Eye (tissue), 1 donor: ENCODE measurements at regions not wholly inside any gene's neighbourhood (a gene's known extent, or its start where the extent isn't known, plus 50 kb on each side); places are given as distances from the start of the nearest gene placed in this dataset.
"Not testable (repeated sequence)": the region's sequence is repeated elsewhere in the genome, so short reads cannot be mapped to it uniquely, and the experiment has no call there.

Source experiments
- DNase-seq: peaks from one replicate; pipeline ENCODE4 v3.0.0-alpha.2; 2015

DNA sequence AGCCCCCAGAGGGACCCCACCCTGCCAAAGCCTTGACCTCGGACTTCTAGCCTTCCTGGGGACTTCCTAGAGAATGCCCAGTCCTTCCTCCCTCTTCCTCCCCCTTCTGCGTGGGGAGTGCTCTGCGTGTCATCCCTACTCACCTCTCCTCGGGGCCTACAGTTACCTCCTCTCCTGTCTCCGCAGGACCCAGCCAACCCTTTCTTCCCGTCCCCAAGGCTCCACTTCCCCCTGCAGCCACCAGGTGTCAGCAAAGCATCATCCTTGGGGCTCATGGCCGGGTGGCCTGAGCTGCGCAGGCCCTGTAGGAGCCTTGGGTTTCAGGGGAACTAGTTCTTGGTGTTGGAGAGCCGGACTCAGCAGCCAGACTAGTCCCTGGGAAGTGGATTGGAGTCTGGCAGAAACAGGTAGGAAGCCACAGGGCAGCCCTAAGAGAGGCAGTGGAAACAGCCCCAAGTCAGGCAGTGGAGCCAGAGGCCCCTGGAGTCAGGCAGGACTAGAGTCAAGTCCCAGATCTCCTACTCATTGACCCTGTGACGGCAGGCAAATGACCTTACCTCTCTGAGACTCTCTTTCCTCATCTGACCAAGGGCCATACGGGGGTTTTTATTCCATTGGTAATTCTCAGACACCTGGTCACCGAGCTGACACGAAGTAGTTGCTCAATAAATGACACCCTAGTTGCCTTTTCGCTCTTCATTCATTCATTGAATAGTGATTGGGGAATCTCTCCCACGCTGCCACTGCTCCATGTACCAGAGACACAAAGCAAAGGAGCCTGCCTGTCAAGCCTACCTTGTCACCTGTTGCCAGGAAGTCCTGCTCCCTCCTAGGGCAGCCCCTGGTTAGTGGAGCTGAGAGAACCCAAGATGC is 101.8 kb upstream of the GRK3 start:
- peak; percentile 95 for DNase-seq

DNA sequence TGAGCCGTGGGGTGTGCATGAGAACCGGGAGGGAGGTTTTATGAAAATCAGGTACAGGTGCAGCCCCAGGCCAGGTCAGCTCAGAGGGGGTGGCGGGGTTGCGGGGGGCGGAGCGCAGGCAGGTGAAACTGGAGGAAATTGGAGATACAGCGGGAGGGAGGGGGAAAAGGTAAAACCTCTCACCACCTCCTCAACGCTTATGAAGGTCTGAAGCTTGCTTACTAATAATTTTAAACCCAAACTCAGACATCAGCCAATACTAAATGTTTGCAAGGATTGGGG is 101.2 kb upstream of the GRK3 start:
- DNase-seq, result not testable (repeated sequence)

- DNase-seq, result not testable (repeated sequence)
Measured at GRCh38 chr22:25464326-25464725, 100.1 kb upstream of the GRK3 start.

GRCh38 chr22:25465949-25466348 is 98.5 kb upstream of the GRK3 start:
- DNase-seq, result no peak

DNA sequence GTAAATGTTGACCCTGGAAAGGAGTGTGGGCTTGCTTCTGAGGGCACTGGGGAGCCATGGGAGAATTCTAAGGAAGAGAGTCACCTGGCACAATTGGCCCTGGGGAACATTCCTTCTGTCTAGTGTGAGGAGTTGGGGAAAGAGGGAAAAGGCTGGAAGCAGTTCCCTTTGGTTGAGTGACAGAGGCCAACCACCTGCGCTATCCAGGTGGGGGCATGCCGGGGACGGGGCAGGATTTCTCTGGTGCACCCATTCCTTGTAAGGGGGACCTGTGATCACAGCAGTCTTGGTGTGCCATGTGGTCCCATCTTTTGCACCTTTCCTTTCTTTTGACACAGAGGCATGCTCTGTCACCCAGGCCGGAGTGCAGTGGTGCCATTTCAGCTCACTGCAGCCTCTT is 92.1 kb upstream of the GRK3 start:
- no peak for DNase-seq

DNA sequence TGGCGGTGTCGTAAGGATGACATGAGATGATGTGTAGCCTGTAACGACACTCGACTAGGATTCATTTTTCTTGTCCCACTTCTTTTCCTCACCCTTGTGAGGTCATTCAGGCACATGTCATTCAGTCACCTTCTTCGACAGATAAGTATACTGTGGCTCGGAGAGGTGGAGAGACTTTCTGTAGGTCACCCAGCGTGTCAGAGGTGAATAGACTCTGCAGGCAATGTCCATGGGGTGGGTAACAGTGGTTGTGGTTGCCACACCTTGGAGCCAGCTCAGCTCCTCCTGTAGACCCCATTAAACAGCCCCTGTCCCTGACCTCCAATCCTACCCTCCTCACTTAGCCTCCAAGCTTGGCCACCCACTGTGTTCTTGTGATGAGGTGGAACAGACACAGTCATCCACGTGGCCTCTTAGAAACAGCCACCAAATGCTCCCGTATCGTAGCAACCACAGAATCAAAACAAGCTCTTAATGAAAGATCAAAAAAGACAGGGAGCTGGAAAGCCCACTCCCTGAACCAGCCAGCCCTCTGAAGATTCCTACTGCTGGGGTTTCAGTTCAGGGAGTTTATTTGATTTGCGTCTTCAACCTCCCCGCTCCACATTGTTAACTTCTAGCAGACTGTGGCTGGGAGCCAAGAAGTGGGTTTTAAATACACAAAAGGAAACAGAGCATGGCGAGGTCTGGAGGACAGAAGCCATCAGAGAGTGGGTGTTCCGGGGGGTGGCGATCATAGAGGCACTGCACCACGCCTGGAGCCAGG is 89.0 kb upstream of the GRK3 start:
- DNase-seq, result peak; percentile 83

DNA sequence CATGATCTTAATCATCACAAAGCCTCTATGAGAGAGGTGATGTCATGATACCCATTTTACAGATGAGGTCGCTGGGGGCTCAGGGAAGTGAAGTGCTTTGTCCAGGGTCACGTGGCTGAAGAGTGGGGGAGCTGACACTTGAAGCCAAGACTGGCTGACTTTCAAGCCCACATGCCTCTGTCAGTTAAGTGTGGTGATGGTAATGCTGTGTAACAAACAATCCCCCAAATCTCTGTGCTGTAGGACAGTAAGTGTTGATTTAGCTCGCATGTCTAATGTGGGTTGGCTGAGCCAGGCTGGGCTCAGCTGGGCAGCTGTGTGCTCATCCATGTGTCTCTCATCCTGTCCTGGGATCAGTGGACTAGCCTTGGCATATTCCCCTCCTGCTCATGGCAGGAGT is 87.1 kb upstream of the GRK3 start:
- DNase-seq, result no peak

GRCh38 chr22:25478111-25478510 is 86.4 kb upstream of the GRK3 start:
- no peak for DNase-seq

- DNase-seq, result no peak
Measured at GRCh38 chr22:25478528-25478927, 85.9 kb upstream of the GRK3 start.

DNA sequence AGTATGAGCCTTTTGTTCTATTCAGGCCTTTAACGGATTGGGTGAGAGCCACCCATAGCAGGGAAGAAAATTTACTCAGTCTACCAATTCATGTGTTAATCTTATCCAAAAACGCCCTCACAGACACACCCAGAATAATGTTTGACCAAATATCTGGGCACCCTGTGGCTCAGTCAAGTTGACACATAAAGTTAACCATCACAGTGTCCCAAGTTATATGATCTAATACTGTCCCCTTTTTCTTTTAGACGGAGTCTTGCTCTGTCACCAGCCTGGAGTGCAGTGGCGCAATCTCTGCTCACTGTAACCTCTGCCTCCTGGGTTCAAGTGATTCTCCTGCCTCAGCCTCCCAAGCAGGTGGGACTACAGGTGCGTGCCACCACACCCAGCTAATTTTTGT is 83.6 kb upstream of the GRK3 start:
- DNase-seq, result not testable (repeated sequence)

DNA sequence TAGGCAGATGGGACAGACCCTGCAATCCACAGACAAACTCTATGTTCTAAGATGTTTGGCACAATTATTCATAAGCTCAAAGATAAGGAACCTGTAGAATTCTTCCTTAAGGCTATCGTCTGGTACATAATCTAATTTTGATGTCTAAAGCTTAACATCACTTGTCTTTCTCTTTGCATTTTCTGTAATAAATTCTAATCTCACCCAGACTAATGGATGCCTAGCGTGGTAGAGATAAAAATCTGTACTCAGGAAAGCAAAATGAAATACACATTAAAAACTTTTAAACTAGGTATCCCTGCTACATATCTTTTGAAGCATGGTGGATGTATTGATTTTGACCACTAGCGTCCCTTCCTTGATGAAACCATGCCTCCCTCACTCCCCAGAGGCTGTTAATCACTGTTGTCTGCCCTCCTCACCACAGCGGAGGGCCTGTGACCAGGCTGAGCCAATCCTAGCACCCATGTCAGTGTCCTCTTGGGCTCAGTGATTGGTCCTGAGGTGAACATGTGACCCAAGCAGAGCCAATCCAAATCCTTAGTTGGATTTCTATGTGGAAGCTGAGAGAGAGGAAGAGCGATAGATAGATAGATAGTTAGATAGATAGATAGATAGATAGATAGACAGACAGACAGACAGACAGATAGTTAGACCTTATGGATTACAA is 82.2 kb upstream of the GRK3 start:
- DNase-seq, result no peak

DNA sequence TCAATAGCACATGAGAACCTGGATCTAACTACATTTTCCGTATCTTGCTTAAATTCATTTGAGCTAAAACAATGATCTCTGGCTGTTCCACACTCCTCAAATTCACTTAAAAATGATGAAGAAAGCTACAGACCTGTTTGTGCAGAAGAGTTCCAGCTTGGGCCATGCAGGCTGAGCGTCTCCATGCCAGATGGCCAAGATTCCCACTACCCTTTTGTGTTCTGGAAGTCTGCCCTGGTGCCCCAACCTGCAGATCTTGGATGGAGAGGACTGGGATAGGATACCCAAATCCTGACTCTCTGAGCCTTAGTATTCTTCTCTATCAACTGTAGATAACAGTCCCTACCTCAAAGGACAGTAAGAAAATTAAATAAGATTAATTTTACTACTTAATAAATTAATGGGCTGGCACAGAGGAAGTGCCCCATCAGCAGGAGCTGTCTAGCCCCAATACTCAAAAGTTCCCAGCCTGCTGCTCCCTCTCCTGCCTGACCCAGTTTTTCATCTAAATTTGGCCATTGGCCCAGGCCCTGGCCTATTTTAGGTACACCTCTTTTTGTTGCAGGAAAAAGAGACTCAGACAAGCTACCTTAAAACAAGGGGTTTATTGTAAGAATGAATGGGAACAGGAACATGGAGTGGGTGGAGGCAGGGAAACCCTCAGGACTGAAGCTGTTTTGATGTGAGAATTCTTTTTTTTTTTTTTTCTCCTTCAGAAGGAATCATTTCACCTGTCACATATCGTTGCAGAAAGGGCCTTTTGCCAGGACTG is 81.4 kb upstream of the GRK3 start:
- DNase-seq, result no peak

GRCh38 chr22:25483931-25484330 is 80.5 kb upstream of the GRK3 start:
- DNase-seq, result no peak

DNA sequence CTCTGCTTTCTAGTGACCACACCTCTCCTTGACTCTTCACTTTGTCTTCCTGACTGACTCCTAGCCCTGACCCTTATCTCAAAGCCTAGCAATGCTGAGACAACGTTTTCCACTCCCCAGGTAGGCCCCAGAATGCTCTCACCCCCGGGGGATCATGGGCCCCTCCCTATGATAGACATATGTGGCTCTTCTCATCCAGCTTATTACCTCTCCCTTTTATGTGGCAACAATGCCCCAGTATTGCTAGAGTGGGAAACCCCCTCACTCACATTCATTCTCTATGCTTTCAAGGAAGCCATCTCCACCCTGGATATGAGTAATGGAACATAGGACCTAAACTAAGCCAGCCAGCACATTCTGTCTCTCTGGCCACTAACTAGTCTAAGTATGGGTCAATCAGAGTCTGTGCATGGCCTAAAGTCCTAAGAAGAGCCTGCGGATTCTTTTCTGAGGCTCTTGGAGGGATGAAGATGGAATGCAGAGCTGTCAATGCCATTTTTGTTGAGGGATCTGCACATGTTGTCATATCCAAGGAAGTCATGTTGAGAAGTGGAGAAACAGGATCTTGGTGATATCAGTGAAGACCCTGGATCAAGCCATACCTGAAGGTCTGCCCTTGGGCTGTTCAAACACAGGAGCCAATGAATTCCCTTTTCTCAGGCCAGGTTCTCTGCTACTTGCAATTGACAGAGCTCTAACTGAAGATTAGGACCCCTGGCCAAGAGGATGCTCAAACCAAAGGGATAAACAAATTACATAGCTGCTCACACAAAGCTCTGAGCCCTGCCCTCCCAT is 79.8 kb upstream of the GRK3 start:
- no peak for DNase-seq

GRCh38 chr22:25485626-25486545 is 78.6 kb upstream of the GRK3 start:
- DNase-seq, result no peak

DNA sequence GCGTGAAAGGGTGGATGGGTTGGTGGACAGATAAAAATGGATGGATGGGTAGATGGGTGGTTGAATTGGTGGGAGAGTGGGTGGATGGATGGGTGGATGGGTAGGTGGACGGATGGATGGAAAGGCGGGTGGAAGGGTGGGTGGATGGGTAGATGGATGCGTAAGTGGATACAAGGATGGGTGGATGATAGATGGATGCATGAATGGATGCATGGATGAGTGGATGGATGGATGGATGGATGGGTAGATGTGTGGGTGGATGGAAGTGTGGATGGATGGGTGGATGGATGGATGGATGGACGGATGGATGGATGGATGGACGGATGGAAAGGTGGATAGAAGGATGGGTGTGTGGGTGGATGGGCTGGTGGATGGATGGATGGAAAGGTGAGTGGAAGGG is 77.0 kb upstream of the GRK3 start:
- no peak for DNase-seq

- peak; percentile 25 for DNase-seq
Measured at GRCh38 chr22:25488244-25489020, 76.0 kb upstream of the GRK3 start.

DNA sequence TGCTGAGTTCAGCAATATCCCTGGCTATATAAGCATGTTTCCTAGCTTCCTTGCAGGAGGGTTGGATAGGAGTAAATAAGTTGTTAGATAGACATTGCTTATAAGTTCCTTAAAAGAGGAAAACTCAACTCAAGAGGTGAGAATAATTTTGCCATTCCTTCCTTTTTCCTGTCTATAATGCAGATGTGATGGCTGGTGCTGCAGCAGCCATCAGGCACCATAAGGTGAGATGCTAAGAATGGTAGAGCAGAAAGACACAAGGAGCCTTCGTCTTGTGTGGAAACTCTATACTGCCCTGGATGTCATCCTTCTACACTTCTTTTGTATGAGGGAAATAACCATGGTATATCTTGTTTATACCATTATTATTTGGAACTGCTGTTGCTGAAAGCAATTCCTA is 74.5 kb upstream of the GRK3 start:
- no peak for DNase-seq

DNA sequence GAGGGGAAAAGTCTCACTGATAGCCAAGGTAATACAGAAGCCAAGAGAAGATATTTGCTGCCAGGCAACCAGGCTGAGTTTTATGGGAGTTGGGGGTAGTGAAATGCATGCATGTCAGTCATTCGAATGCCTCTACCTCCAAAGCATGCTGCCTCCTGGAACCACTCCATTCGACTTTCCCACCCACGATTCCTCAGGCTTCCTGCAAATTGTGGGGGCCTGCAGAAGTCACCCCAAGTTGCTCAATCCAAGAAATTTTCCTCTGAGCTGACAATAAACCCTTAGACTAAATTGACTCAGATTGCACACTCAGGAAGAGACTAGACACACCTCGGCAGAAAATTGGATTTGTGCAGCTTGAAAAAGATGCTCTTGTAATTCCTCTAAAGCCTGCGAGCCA is 73.6 kb upstream of the GRK3 start:
- no peak for DNase-seq

- DNase-seq, result no peak
Measured at GRCh38 chr22:25492162-25492561, 72.3 kb upstream of the GRK3 start.
